ENCODE measurements at regions not wholly inside any gene's neighbourhood (a gene's known extent, or its start where the extent isn't known, plus 50 kb on each side); places are given as distances from the start of the nearest gene placed in this dataset.

DNA sequence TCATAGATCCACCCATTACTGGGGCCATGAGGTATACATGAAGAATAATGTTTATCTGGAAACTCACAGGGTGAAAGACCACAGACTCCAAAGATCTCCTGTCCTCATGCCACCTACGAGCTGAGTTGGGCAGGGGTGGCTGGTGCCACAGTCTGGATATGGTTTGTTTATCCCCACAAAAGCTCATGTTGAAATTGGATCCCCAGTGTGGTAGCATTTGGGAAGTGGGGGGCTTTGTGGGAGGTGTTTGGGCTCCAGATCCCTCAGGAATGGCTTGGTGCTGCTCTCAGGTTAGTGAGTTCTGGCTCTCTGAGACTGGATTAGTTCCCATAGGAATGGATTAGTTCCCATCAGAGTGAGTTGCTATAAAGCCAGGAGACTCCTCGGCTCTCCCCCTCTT is 192.3 kb upstream of the FSCB start:
- DNase-seq (ENCODE audit: low spot score) (no peak), ATAC-seq (ENCODE audit: low read depth) (no peak)
- Histone ChIP-seq H3K36me3 (ENCODE audit: low read depth) (no peaks in the 10 kb centered on the region), H3K4me3 (ENCODE audit: severe bottlenecking) (no peak overlapping the region), H3K27me3 (ENCODE audit: insufficient read depth, poor library complexity, severe bottlenecking) (peaks cover 3% of the 10 kb centered on the region), H3K4me1 (ENCODE audit: insufficient read depth, poor library complexity, severe bottlenecking) (no peaks in the 10 kb centered on the region), H3K9me3 (ENCODE audit: severe bottlenecking) (no peaks in the 10 kb centered on the region), H3K27ac (ENCODE audit: poor library complexity, severe bottlenecking) (no peak overlapping the region)
- no peak for TF ChIP-seq CTCF (IDR thresholded peaks at IDR 0.05; ENCODE audit: poor library complexity, severe bottlenecking)

- ATAC-seq (ENCODE audit: low read depth), result no peak
- Histone ChIP-seq H3K27ac (ENCODE audit: poor library complexity, severe bottlenecking) (no peak overlapping the region), H3K9me3 (ENCODE audit: severe bottlenecking) (no peaks in the 10 kb centered on the region), H3K36me3 (ENCODE audit: low read depth) (no peaks in the 10 kb centered on the region), H3K4me1 (ENCODE audit: insufficient read depth, poor library complexity, severe bottlenecking) (no peaks in the 10 kb centered on the region), H3K27me3 (ENCODE audit: insufficient read depth, poor library complexity, severe bottlenecking) (no peaks in the 10 kb centered on the region), H3K4me3 (ENCODE audit: severe bottlenecking) (no peak overlapping the region)
- DNase-seq (ENCODE audit: low spot score), result no peak
- TF ChIP-seq CTCF (IDR thresholded peaks at IDR 0.05; ENCODE audit: poor library complexity, severe bottlenecking), result no peak
Observed at GRCh38 chr14:44669496-44669895, 162.4 kb upstream of the FSCB start.

- Histone ChIP-seq H3K4me3 (ENCODE audit: severe bottlenecking) (no peak overlapping the region), H3K27ac (ENCODE audit: poor library complexity, severe bottlenecking) (no peak overlapping the region), H3K4me1 (ENCODE audit: insufficient read depth, poor library complexity, severe bottlenecking) (no peaks in the 10 kb centered on the region), H3K36me3 (ENCODE audit: low read depth) (no peaks in the 10 kb centered on the region), H3K27me3 (ENCODE audit: insufficient read depth, poor library complexity, severe bottlenecking) (no peaks in the 10 kb centered on the region), H3K9me3 (ENCODE audit: severe bottlenecking) (no peaks in the 10 kb centered on the region)
- ATAC-seq (ENCODE audit: low read depth) (no peak), DNase-seq (ENCODE audit: low spot score) (no peak)
- no peak for TF ChIP-seq CTCF (IDR thresholded peaks at IDR 0.05; ENCODE audit: poor library complexity, severe bottlenecking)
Observed at GRCh38 chr14:44663136-44663535, 156.1 kb upstream of the FSCB start.

GRCh38 chr14:44662250-44662891 is 155.3 kb upstream of the FSCB start:
- no peaks in the 10 kb centered on the region for H3K4me1 ChIP-seq (ENCODE audit: insufficient read depth, poor library complexity, severe bottlenecking)
- no peak overlapping the region for H3K27ac ChIP-seq (ENCODE audit: poor library complexity, severe bottlenecking)
- ATAC-seq (ENCODE audit: low read depth) (no peak), DNase-seq (ENCODE audit: low spot score) (no peak)
- no peaks in the 10 kb centered on the region for H3K9me3 ChIP-seq (ENCODE audit: severe bottlenecking)
- no peaks in the 10 kb centered on the region for H3K27me3 ChIP-seq (ENCODE audit: insufficient read depth, poor library complexity, severe bottlenecking)
- no peaks in the 10 kb centered on the region for H3K36me3 ChIP-seq (ENCODE audit: low read depth)
- H3K4me3 ChIP-seq (ENCODE audit: severe bottlenecking), result no peak overlapping the region
- TF ChIP-seq CTCF (IDR thresholded peaks at IDR 0.05; ENCODE audit: poor library complexity, severe bottlenecking), result no peak

- H3K27me3 ChIP-seq (ENCODE audit: insufficient read depth, poor library complexity, severe bottlenecking), result peaks cover 12% of the 10 kb centered on the region
- no peak overlapping the region for H3K27ac ChIP-seq (ENCODE audit: poor library complexity, severe bottlenecking)
- ATAC-seq (ENCODE audit: low read depth) (no peak), DNase-seq (ENCODE audit: low spot score) (no peak)
- no peaks in the 10 kb centered on the region for H3K9me3 ChIP-seq (ENCODE audit: severe bottlenecking)
- H3K4me1 ChIP-seq (ENCODE audit: insufficient read depth, poor library complexity, severe bottlenecking), result no peaks in the 10 kb centered on the region
- no peaks in the 10 kb centered on the region for H3K36me3 ChIP-seq (ENCODE audit: low read depth)
- no peak for TF ChIP-seq CTCF (IDR thresholded peaks at IDR 0.05; ENCODE audit: poor library complexity, severe bottlenecking)
- H3K4me3 ChIP-seq (ENCODE audit: severe bottlenecking), result no peak overlapping the region
Observed at GRCh38 chr14:44658389-44658696, 151.3 kb upstream of the FSCB start.

Data from RWPE2 (cell line).